GM18519 (cell line): ENCODE measurements at regions not wholly inside any gene's neighbourhood (a gene's known extent, or its start where the extent isn't known, plus 50 kb on each side); places are given as distances from the start of the nearest gene placed in this dataset.
"Not testable (repeated sequence)": the region's sequence is repeated elsewhere in the genome, so short reads cannot be mapped to it uniquely, and the experiment has no call there.

Experiments used
- ATAC-seq: cut with Tn5 transposase; IDR thresholded peaks from one replicate; pipeline ENCODE4 v1.9.1; 2021; ENCODE audit warnings: mild to moderate bottlenecking, moderate library complexity; ENCODE audit not compliant: unreplicated experiment, low FRiP score

DNA sequence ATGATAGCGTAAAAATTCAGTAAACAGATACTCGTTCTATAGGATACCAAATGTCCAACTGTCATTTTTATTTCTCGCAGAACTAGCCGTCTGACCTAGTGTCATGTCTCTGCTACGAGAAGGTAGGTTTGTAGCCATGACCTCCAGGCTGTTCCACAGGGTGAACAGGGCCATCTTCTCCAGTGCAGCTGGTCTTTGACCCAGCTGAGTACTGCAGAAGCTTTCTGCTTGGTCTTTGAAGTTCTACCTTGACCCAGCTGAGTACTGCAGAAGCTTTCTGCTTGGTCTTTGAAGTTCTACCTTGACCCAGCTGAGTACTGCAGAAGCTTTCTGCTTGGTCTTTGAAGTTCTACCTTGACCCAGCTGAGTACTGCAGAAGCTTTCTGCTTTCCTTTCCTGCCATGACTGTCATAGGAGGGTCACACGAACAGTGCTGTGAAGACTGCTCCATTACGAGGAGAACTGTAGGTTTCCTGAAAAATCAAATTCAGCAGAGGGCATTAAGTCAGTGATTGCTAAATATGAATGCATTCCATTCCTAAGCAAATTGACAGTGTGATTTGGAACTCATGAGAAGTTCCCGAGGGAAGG lies 532.8 kb upstream of the NRP1 start:
- not testable (repeated sequence) for ATAC-seq

DNA sequence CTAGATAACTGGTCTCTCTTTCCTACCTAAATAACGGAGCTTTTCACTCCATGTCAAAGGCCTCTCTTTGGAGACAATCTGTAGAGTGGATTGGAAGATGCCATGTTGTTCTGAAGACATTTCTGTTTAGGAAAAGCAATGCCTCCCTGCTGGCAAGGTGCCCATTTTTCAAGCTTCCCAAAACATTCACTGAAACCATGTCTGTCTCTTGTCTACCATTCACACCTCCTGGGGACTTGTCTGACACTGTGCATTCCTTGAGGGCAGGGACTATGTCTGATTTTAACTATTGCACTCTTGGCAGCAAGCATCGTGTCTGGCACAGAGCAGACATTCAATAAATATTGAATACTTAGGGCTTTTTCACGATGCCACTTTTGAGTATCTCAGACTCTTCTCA lies 528.9 kb upstream of the NRP1 start:
- ATAC-seq: no peak

- ATAC-seq: no peak
These were observed 528.2 kb upstream of the NRP1 start for GRCh38 chr10:33862536-33863105.

DNA sequence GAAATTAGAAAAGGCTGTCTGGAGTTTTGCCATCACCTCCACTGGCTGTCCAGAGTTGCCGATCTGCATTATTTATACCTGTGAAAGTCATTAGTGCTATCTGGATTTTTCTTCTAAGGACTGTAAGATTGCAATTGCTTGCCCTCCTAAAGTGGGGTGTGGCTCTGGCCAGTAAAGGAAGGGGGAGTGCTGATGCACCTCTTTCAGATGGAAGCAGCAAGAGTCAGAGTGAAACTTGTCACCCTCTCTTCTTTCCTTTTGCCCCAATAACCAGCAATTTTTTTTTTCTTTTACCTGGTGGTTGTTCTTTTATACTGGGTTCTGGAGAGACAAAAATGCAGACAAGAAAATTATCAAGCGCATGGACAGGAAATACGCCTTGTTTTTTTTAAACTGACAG lies 527.4 kb upstream of the NRP1 start:
- ATAC-seq: no peak

GRCh38 chr10:33861016-33861704 lies 526.7 kb upstream of the NRP1 start:
- no peak for ATAC-seq

DNA sequence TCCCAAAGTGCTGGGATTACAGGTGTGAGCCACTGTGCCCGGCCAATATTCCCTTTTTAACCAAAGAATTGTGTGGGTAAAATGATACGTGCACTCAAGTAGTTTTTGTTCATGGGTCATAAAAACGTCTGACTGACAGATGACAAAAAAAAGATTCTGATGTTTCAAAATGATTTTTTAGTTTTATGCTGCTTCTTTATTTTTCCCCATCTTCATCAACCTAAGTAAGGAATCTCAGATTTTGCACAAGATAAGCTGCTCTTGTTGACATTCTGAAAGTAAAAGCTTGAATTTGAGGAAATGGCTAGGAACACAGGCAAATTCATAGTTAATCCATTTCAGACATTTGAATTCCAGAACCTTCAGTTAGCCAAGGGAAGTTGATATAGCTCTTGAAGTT lies 526.1 kb upstream of the NRP1 start:
- no peak for ATAC-seq

GRCh38 chr10:33859319-33860022 lies 525.0 kb upstream of the NRP1 start:
- no peak for ATAC-seq

GRCh38 chr10:33858326-33858725 lies 523.9 kb upstream of the NRP1 start:
- no peak for ATAC-seq

DNA sequence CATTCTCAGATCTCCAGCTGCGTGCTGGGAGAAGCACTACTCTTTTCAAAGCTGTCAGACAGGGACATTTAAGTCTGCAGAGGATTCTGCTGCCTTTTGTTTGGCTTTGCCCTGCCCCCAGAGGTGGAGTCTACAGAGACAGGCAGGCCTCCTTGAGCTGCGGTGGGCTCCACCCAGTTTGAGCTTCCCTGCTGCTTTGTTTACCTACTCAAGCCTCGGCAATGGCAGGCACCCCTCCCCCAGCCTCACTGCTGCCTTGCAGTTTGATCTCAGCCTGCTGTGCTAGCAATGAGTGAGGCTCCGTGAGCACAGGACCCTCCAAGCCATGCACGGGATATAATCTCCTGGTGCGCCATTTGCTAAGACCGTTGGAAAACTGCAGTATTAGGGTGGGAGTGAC lies 518.8 kb upstream of the NRP1 start:
- not testable (repeated sequence) for ATAC-seq

GRCh38 chr10:33843379-33843778 lies 508.9 kb upstream of the NRP1 start:
- ATAC-seq: no peak

GRCh38 chr10:33841678-33842077 lies 507.2 kb upstream of the NRP1 start:
- no peak for ATAC-seq

DNA sequence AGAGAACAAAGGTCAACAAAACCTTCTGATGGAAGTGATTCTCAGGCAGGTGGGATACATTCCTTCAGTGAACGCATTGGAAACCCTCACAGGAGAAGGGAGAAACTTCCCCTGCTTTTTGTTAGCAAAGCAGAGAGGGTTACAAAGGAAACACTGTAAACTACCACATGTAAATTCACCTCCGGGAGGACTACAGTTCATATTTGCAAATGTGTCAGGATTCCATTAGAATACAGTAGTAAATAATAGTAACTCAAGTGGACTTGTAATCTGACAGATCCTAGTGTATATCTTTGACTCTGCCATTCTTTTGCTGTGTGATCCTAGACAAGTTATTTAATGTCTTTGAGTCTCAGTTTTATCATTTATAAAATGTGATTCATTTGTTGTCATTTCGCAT lies 504.3 kb upstream of the NRP1 start:
- no peak for ATAC-seq

DNA sequence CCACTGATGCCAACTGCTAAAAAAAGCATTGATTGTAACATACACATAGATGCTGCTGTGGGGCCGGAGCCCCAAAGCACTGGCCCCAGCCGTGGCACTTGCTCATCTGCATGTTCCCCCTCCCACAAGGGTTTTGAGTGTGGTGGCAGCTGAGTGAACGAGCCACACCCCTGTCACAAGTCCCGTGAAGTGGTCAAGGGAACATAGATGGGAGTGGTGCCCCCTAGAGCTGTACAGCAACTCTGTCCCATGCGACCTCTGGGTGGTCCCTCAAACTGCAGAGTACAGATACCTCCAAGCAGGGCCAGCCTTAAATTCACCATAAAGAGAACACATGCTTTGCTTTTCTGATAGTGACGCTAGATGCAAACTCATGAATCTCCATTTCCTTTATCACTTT lies 503.3 kb upstream of the NRP1 start:
- ATAC-seq: no peak

GRCh38 chr10:33835556-33835955 lies 501.1 kb upstream of the NRP1 start:
- ATAC-seq: no peak

GRCh38 chr10:33833566-33833965 lies 499.1 kb upstream of the NRP1 start:
- no peak for ATAC-seq

DNA sequence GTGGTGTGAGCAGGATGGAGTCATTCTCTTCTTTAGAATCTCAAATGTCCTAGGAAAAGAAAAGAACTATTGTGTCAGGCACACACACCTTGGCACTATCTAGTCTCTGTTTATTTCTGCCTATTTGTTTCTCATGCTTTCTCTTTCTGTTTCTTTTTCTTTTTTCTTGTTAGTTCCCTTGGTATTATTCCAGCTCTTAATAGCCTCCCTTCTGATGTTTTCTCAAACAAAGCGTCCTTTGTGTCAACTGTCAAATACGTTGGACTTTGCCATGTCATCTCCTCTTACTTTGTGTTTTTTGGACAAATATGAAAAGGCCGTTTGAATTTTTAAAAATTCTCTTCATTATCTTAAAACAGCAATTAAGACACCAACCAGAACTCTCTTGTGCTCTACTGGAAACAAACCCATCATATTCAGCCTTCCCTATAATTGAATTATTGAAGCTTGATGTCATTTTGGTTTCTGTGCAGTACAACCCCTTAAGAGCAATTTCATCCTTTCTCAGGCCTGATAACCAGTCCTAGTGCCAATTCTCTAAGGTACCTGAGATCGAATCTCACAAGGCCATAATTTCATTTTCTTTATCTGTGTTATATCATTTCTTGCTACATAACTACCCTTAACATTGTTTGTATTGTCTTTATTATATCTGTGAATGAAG lies 497.8 kb upstream of the NRP1 start:
- ATAC-seq: no peak

GRCh38 chr10:33831591-33831990 lies 497.1 kb upstream of the NRP1 start:
- ATAC-seq: no peak

DNA sequence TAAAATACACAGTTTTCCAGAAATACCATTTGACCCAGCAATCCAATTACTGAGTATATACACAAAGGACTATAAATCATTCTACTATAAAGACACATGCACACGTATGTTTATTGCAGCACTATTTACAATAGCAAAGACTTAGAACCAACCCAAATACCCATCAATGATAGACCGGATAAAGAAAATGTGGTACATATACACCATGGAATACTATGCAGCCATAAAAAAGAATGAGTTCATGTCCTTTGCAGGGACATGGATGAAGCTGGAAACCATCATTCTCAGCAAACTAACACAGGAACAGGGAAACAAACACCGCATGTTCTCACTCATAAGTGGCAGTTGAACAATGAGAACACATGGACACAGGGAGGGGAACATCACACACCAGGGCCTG lies 495.4 kb upstream of the NRP1 start:
- not testable (repeated sequence) for ATAC-seq

DNA sequence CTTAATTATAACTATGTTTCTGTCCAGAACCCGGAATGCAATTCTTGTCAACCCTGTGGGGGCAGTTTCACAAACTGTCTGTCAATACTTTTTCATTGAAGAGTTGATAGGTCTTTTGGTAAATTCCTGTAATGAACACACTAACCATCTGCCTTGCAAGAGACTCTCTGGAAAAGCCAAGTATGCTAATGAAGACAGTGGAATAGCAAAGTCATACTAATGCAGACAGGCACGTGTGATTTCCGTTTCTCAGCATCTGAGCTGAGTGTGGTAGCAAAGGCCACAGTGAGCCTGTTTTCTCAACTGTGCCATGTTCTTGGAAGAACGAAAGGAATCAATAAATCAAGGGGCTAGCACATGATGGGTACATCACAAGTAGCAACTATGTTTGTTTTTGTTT lies 494.1 kb upstream of the NRP1 start:
- ATAC-seq: no peak

- ATAC-seq: no peak
These were observed 491.7 kb upstream of the NRP1 start for GRCh38 chr10:33826186-33826585.

GRCh38 chr10:33822774-33823173 lies 488.3 kb upstream of the NRP1 start:
- ATAC-seq: no peak
